ENCODE measurements at regions not wholly inside any gene's neighbourhood (a gene's known extent, or its start where the extent isn't known, plus 50 kb on each side); places are given as distances from the start of the nearest gene placed in this dataset.

GRCh38 chr9:91038483-91039124 lies 237.0 kb downstream of the SYK start:
- TF ChIP-seq CTCF (IDR thresholded peaks at IDR 0.05 in 4 of 5, conservative IDR thresholded peaks at IDR 0.05 in 1 of 5) (no peak), POLR2A (IDR thresholded peaks at IDR 0.05) (no peak)
